HG03095 (cell line): ENCODE measurements at regions not wholly inside any gene's neighbourhood (a gene's known extent, or its start where the extent isn't known, plus 50 kb on each side); places are given as distances from the start of the nearest gene placed in this dataset.
A peak's percentile ranks its signal among the peaks of the same experiment; 100 is the strongest.

Experiments
- ATAC-seq: cut with Tn5 transposase; IDR thresholded peaks from one replicate; pipeline ENCODE4 v1.9.1; 2021; ENCODE audit warnings: moderate library complexity; ENCODE audit not compliant: unreplicated experiment

DNA sequence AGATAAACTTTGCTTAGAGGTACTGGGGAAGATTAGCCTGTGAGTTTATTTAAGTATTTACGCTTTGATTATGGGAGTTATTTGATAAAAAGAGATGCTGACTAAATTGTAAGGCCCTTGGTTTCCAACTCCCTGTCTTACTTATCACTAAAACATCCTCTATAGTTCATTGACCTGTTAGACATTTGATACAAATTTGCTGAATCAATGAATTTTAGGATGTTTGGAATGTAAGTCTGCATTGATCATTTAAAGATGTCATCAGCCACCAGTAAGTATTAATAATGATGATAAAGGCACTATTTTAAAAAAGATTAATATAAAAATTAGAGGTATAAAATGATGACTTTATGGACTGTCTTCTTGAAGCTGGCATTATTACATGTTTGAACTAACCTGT lies 340.6 kb downstream of the SPRY1 start:
- no peak for ATAC-seq

DNA sequence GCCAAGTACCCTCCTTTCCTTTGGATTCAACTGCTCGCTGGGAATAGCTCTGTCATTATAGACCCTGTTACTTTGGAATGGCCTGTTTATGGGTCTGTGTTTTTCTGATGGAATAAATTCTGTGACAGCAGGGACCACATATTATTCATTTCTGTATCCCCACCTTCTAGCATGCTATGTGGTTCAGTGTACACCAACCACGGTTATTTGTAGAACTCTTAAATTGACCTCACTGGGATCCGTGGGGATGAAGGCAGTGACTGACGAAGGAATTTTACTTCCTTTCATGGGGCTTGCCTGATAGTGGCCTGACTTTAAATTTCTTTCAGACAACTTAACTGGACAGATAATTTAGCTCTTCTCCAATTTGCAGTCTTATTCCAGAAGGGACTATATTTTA lies 343.2 kb downstream of the SPRY1 start:
- no peak for ATAC-seq

DNA sequence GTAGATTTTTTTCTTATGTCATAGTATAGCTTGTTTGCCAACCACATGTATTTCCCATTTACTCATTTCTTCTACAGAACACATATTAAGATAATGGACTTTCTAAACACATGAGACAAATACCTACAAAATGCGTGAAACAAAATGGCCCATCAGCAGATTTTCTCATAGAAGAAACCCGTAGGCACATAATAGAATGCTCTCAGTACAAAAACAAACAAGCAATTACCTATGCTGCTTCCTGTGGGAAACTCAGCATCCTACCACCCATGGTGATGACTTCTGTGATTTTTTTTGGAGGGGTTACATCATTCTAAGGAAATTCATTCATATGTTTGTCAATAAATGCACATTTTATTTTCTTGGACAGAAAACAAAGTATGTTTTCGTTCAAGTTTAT lies 343.6 kb downstream of the SPRY1 start:
- no peak for ATAC-seq

DNA sequence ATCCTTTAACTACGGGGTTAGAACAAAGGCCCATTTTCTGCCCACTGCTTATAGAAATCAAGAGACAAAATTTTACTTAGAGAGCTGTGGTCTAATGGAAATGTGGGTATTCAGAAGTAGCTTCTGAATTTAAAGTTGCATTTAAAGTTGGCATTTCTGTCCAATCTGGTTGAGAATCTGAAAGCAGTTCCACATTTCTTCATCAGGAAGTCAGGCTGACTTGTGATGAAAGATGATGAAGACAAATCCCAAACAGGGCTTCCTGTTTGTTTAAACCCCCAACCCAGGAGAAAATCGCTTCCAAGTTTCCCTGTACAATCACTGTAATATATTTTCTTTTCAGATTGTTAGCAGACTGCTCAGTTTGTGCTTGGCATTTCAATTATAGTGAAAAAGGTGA lies 345.3 kb downstream of the SPRY1 start:
- no peak for ATAC-seq

DNA sequence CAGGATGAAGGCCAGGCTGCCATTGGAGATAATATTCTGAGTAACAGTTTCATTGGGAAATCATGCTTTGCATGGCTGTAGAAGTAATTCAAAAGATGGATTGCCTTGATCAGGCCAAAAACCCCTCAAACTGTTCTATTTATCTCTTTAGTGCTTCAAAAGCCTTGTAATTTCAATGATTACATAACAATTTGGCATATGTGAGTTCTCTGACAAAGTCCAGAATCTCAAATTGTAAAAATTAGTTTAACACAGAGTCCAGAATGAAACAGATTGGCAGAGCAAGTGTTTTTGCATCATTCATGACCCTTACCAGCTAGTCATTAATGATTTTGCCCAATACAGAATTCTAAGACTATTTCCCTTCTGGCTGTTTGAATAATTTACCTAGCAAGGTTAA lies 347.3 kb downstream of the SPRY1 start:
- ATAC-seq, result no peak

DNA sequence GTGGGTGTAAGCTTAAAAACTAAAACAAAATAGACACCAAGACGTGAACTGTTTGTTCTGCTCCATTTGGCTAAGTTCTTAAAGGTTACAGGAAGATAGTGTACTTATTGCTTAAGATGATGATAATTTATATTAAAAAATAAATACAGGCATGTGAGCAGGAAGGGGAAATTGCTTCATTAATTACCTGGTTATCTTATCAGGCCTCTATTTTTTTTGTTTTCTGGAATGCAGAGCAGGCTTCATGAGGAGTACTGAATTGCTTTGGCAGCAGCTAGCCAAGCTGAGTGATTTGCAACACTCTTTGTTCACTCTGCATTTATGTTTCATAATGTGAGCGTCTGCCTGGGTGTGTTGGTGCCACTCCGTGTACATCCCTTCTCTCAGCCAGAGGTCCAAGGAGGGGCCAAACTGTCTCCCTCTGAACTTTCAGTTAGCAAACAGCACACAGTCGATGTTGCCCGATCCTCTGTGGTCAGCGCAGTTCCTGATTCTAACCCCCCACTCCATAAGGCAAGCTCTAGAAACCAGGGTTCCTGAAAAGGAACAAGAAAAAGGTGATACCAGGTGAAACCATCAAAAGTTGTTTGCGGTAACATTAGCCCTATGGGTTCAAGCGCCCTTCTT lies 348.2 kb downstream of the SPRY1 start:
- ATAC-seq, result no peak

DNA sequence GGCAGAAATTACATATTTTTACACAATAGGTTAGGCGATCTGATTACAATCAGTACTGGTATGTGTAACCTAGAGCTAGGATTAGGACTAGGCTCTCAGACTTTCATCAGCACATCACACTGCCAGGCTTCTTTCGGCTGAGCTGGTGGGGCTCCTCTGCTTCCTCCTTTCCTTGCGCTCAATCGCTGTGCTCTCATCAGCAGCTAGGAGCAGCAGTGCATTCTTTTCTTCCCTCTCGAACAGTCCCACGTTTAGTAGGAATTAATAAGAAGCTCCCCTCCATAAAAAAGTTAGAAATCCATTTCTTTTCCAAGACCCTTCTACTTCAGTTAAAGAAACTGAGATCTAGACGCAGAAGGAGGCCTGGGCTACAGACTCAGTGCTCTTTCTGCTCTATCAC lies 350.4 kb downstream of the SPRY1 start:
- no peak for ATAC-seq

DNA sequence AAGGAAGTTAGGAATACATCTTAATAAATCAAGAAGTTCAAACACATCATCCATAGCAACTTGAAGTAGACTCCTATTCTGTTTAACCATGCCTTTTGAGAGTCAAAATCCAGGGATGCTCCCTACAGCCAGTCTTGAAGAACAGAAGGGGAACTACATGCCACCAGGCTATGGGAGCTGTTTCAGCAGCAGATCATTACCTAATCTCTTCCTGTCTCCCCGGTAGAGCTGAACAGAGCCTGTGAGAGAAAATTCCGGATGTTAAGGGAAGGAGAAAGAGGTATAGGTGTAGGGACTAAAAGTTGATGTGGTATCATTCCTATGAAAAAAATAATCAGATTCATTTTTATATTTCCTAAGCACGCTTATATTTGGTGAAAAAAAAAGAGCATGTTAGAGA lies 352.2 kb downstream of the SPRY1 start:
- no peak for ATAC-seq

DNA sequence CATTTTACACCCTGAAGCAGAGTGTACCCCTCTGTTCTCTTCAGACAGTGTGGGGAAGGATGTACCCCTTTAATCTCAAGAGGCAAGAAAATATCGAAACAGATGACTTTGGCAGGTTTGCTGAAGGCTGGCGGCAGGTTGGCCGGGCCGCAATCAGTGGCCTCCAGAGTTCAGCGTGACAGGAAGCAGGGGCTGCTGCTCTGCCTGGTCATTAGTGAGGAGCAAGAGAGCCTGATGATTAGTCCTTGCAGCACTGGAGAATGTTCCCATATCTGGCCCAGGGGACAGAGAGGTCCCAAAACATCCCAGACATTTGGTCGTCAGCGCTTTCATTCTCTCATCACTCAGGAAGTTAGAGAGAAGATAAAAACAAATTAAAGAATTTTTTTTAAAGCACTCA lies 352.8 kb downstream of the SPRY1 start:
- ATAC-seq, result no peak

DNA sequence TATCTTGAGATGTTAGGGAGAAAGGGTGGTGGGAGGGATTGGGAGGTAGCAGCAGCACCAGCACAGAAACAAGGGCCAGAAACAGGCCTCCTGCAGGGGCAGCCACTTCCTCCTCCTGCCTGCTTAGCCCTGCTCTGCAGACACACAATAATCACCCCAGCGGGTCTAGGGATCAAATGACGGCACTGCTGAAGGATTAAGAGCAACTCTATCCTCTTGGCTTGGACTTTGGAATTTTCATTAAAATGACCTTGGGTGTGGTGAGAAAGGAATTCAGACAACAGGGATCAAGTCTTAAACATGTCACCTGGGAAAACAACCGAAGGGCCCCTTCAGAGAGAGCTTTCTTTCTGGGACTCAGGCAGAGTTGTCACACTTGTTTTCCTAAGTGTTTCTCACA lies 353.4 kb downstream of the SPRY1 start:
- ATAC-seq, result no peak

DNA sequence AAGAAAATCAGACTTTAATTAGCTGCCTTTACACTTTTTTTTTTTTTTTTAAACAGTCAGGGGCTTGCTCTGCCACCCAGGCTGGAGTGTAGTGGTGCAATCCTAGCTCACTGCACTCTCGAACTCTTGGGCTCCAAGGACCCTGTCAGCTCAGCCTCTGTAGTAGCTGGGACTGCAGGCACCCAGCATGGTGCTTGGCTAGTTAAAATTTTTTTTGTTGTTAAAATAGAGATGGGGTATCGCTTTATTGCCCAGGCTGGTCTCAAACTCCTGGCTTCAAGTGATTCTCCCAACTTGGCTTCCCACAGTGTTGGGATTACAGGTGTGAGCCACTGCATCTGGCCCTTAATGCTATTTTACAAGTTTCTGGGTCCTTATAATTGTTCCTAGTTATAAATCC lies 359.1 kb downstream of the SPRY1 start:
- no peak for ATAC-seq

DNA sequence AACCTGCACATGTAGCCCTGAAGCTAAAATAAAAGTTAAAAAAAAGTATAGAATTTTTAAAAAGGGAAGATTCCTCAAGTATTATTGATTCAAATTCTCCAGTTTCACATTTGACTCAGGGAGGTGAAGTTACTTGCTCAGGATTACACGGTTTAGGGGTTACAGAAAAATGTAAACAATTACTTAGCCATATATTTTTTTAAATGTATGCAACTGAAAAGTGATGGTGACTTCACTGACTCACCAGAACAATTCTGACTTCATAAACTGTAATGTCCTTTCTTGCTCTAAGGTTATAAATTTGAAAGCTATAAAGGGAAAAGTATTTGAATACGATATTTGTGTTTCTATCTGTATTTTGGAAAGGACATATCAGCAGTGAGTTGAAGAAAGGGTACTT lies 371.2 kb downstream of the SPRY1 start:
- ATAC-seq, result no peak

DNA sequence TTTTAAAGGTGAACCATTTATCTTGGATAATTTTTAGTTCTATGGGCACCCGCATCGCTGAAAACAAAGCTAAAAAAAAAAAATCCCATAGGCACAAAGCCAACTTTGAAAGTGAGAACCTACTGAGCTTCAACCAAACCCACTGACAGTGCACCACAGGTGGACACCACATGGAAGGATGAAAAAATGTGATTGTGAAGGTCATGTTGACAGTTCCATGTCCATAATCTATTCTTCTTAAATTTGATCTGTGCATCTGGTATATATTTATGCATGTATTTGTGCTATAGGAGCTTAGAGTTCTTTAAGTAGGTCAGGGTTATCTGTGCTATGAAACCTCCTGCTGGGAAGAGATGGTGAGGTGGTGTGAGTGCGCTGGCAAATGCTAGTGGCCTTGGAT lies 374.3 kb downstream of the SPRY1 start:
- ATAC-seq, result no peak

DNA sequence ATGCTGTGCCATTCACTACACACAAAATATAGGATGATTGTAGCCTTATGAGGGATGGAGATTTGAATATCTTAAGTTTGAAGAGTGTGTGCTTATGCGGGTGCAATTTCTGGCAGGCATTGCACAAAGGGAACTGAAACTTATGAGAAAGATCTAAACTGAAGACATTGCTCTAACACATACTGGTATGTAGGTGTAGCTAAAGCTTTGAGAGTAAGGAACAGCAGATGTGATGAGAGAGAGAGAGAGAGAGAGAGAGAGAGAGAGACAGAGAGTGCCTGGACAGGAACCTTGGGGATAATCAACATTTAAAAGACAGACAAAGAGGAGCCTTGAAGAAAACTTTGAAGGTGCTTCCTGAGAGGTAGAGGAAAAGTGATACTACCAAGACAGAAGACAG lies 379.7 kb downstream of the SPRY1 start:
- ATAC-seq, result peak; percentile 96

DNA sequence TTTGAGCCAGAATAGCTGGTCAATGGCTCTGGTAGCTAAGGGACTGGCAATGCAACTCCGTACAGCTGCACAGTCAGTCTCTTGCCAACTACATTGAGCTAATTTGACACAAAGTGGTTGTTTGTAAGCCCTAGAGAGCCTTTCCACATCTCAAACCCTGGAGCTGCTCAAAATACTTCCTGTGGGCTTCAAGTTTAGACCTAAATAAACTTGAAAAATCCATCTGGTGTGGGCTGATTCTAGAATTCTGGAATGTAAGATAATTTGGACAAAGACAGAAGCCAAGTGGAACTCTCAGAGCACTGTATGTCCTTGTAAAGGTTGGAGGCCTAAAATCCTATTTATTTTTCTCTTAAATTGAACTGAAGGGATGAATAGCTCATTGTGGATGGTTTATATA lies 380.8 kb downstream of the SPRY1 start:
- ATAC-seq, result no peak

DNA sequence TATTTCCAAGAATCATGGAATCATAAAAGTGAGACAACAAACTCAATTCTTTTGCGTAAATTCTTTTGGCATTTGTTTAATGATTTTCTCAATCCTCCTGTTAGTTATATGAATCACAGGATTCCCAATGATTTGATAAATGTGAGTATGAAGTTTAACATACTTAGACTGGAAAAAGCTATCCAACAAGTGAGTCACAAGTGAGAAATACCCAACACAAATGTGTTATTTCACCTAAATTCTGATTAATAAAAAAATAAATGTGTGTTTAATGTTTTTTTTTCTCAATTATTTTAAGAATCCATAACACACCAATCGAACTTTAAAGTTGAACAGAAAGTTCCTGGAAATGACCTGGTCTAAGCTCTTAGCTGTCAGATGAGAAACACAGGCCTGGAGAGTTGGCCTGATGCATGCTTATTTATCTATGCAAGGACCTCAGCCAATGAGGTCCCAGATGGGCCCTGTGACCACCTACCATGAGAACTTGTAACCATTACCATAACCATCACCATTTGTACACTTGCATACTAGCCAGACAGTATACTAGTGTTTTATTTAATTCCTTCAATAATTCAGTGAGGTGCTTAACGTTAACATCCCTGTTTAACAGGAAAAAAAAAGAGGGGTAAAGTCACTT lies 386.7 kb downstream of the SPRY1 start:
- no peak for ATAC-seq

DNA sequence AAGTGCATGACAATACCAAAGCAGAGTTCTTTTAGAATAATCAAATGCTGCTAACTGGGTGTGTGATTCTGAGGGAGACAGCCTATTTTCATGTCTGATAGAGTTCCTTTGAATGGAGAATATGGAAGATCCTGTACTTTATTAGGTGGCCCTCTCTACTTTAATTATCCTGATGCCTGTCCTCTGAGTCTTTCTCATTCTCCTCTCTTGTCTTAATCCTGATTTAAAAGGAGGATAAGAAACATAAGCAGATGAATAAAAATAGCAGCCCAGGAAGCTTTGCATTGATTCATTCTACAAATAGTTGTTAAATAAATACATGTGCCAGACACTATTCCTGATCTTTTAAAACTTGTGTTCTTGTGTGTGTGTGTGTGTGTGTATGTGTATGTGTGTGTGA lies 387.3 kb downstream of the SPRY1 start:
- no peak for ATAC-seq

DNA sequence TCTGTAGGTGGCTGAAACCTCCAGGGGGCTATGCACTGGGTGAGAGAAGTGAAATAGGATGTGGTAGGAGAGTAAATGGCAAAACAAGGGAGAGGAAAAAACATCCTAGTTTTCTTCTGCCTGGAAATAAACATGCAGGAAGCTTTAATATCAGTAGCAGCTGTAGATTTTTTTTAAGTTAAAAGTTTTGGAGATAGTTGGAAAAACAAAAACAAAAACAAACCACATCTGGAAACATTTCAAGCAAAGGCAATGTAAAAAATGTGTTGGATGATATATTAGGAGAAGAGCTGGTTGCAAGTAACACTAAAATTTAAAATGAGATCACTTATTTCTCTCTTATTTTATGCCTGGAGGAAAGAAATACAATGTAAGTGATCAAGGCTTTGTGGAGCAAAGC lies 388.0 kb downstream of the SPRY1 start:
- no peak for ATAC-seq

DNA sequence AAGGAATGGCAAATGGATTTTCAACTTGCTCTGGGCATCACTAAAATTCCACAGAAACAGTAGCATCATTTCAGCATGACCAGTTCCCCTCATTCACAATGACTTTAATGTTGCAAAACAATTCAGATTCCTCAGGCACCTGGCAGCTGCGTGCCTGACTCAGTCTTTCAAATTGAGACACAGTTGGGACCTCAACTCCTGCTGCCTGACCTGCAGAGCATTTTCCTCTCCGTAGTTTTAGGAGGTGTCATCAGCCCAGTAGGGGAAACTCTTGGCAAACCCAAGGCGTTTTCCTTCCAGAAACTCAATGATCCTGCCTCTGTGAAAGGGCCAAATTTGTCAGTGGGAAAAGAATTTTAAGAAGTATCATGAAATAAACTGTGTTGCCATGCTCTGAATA lies 388.9 kb downstream of the SPRY1 start:
- no peak for ATAC-seq

DNA sequence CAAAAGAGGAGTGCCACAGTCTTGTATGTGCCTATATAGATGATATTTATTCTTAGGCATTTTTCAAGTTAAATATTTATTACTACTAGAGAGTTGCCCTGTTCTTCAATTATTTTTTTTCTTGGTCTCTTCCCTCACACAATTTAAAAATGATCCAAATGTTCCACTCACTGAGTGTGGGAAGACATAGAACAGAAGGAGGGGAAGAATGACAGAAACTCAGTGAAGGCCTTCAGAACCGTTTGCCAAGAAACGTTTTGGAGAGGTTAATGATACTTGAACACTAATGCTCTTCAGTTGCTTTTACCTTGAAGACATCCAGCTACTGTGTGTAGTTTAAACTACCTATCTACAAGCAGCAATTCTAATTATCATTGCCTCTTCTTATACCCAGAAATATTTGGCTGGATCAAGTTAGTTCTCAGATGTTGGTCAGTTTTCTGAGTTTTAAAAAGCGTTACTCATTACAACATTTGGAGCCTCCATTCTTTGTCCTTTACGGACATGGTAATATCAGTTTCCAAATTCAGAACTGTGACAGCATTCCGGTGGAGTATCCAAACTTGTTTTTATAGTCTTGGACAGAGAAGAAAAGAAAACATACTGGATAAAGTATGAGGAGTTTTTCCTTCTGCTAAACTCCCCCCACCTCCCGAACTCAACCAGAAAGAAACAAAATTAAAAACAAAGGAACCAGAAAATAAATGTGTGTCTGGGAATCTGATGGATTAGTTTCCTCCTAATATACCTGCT lies 389.7 kb downstream of the SPRY1 start:
- ATAC-seq, result no peak

DNA sequence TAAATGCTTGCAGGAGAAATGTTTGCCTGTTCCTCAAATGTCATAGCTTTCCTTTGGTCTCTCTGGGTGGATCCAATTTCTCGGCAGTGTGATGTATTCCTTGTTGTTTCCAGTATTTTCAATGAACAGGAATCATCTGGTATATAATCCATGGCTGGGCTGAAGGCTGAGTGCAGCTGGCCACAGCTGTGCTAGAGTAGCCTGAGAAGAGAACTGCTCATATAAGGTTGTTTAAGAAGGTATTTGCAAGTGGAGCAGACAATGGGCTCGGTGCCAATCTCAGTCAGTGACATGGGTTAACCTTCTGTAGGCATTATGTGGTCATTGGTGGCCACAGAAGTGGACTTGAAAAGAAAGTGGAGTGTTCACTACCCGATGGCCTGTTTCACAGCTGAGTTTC lies 390.3 kb downstream of the SPRY1 start:
- ATAC-seq, result no peak

DNA sequence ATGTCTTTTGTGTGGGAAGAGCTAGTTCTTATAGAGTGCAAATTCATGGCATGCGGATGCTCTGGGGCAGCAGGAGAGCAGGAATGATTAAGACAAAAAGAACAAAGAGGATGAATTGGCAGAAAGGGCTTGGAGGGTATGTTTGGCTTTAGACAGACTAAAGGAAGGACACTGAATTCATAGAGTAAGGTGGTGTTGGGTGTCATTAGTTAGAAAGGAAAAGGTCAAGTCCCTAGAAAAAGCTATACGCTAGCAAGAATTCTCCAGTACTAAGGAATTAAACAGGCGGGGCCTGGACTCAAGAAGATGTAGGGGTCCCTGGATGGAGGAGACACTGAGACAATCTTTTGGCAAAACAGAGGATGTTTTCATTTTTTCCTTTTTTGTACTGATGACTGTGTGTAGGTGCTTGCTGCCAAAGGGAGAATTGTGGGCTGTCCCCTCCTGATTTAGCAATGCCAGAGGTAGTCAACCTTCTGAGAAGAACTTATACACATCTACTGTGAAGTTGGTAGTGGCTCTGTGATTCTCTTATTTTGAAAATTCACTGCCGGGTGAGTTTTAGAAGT lies 391.0 kb downstream of the SPRY1 start:
- no peak for ATAC-seq
